Keratinocyte (primary cell): ENCODE measurements at regions not wholly inside any gene's neighbourhood (a gene's known extent, or its start where the extent isn't known, plus 50 kb on each side); places are given as distances from the start of the nearest gene placed in this dataset.

Experiments
- EZH2 ChIP-seq: IDR thresholded peaks from one replicate; pipeline ENCODE4 v1.6.1; 2012; ENCODE audit warnings: inconsistent platforms, mild to moderate bottlenecking, low read length, moderate library complexity
- TF ChIP-seq, protein P1 (sequence below), 3 experiments: IDR thresholded peaks in 1 of 3; conservative IDR thresholded peaks in 1 of 3; optimal IDR thresholded peaks in 1 of 3; 2 replicates in 2 of 3; 3 replicates in 1 of 3; pipeline versions ENCODE3 to v1.5.1; 2011; ENCODE audit warnings: low read length in 3 of 3, mild to moderate bottlenecking in 3 of 3, moderate library complexity in 2 of 3, control low read depth in 1 of 3, inconsistent platforms in 1 of 3; ENCODE audit not compliant: insufficient read depth in 2 of 3; ENCODE audit errors: extremely low read depth in 1 of 3

DNA sequence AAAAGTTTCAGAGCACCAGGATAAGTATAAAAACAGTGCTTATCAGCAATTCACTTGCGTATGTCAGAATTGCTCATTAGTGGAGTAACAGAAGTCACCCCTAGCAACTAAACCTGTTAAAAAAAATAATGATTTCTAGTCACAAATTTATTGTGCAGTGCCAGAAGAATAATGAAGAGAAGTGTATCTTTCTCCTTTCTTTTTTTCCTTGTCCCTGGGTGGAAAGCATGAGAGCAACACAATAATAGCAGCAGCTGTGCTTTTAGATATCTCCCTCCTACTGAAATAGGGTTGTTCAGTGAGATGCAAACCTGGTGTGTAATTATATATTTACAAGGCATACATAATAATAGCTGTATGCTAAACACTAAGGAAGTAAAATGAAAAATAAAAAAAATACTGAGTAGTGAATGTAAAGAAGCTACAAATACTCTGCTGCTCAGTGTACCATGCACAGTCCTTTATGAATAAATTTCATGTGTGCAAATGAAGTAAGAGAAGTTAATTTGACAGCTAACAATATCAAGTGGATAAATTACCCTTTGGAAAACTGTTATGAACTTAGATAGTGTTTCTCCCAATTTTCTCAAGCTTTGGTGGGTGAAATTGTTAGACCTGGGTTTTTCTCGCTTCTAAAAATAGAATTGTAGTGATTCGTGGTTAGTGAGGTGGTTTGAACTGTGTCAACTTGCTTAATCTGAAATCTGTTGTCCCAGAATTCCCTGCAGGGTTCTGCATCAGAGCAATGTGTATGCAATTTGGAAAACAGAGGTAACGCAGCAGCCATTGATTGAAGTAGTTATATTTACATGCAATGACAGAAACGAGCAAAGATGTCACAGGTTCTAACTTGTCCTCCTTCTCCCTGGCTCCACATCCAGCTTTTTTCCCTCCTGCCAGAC lies 125.7 kb upstream of the NDST3 start:
- TF ChIP-seq EZH2 = no peak
- TF ChIP-seq, protein P1, sequence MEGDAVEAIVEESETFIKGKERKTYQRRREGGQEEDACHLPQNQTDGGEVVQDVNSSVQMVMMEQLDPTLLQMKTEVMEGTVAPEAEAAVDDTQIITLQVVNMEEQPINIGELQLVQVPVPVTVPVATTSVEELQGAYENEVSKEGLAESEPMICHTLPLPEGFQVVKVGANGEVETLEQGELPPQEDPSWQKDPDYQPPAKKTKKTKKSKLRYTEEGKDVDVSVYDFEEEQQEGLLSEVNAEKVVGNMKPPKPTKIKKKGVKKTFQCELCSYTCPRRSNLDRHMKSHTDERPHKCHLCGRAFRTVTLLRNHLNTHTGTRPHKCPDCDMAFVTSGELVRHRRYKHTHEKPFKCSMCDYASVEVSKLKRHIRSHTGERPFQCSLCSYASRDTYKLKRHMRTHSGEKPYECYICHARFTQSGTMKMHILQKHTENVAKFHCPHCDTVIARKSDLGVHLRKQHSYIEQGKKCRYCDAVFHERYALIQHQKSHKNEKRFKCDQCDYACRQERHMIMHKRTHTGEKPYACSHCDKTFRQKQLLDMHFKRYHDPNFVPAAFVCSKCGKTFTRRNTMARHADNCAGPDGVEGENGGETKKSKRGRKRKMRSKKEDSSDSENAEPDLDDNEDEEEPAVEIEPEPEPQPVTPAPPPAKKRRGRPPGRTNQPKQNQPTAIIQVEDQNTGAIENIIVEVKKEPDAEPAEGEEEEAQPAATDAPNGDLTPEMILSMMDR (optimal IDR thresholded peaks at IDR 0.05 in 1 of 3, IDR thresholded peaks at IDR 0.05 in 1 of 3, conservative IDR thresholded peaks at IDR 0.05 in 1 of 3; ENCODE audit: extremely low read depth in 1 of 3, insufficient read depth in 2 of 3, low read length in 3 of 3) = no peak
